ENCODE measurements at regions not wholly inside any gene's neighbourhood (a gene's known extent, or its start where the extent isn't known, plus 50 kb on each side); places are given as distances from the start of the nearest gene placed in this dataset.

GRCh38 chr5:66276986-66277385 is 132.9 kb downstream of the SREK1 start:
- Histone ChIP-seq H4K5ac (ENCODE audit: insufficient read length, low read depth, low read length) (no peak overlapping the region), H3K27me3 (ENCODE audit: insufficient read depth, low read length) (no peaks in the 10 kb centered on the region), H3K79me2 (ENCODE audit: insufficient read depth, low read length) (no peaks in the 10 kb centered on the region), H2BK15ac (ENCODE audit: low read depth, low read length) (no peak overlapping the region), H3K4me2 (ENCODE audit: insufficient read depth, insufficient read length, low read length) (no peak overlapping the region), H3K14ac (ENCODE audit: insufficient read depth, low read length) (no peak overlapping the region), H3K23ac (ENCODE audit: insufficient read length, low read depth, low read length) (no peak overlapping the region), H3K56ac (ENCODE audit: insufficient read length, low read depth, low read length) (no peak overlapping the region), H3K4ac (ENCODE audit: low read depth, low read length) (no peak overlapping the region), H4K8ac (replicated peaks; ENCODE audit: insufficient read length, low read depth, low read length) (no peak overlapping the region), H3T11ph (ENCODE audit: low read length) (no peak overlapping the region), H3K9me3 (ENCODE audit: control insufficient read depth, low read depth, low read length) (no peaks in the 10 kb centered on the region), H2BK12ac (ENCODE audit: insufficient read length, low read depth, low read length) (no peak overlapping the region), H2AFZ (ENCODE audit: low read length) (no peak overlapping the region), H4K91ac (ENCODE audit: insufficient read length, low read depth, low read length) (no peak overlapping the region), H3K79me1 (ENCODE audit: insufficient read depth, low read depth, low read length, poor library complexity, severe bottlenecking) (no peaks in the 10 kb centered on the region), H3K4me1 (ENCODE audit: insufficient read depth, low read length) (no peaks in the 10 kb centered on the region), H2BK120ac (ENCODE audit: low read depth, low read length, poor library complexity, severe bottlenecking) (no peak overlapping the region), H4K20me1 (ENCODE audit: control insufficient read depth, insufficient read depth, insufficient read length) (no peaks in the 10 kb centered on the region), H3K9ac (ENCODE audit: extremely low read depth, insufficient read length, low read length) (no peak overlapping the region), H3K18ac (ENCODE audit: insufficient read length, low read depth, low read length) (no peak overlapping the region), H2BK20ac (ENCODE audit: low read depth, low read length, poor library complexity, severe bottlenecking) (no peak overlapping the region), H3K27ac (ENCODE audit: insufficient read length, low read depth, low read length) (no peak overlapping the region), H3K23me2 (ENCODE audit: insufficient read length, low read depth, low read length, poor library complexity, severe bottlenecking) (no peaks in the 10 kb centered on the region), H2BK5ac (ENCODE audit: insufficient read length, low read length) (no peak overlapping the region), H2AK5ac (ENCODE audit: insufficient read length, low read length) (no peak overlapping the region)
- H3K27ac Mint-ChIP-seq, result no peak overlapping the region
- H3K4me1 Mint-ChIP-seq, result no peaks in the 10 kb centered on the region; a peak in 1 of 4 replicates
- H3K4me3 Mint-ChIP-seq, result no peak overlapping the region
- no peak for TF ChIP-seq CTCF (conservative IDR thresholded peaks at IDR 0.05)
- H3K9me3 Mint-ChIP-seq, result no peaks in the 10 kb centered on the region
- no peak for DNase-seq
- no CpG with 5 or more reads among the region's 7 CpGs for WGBS (ENCODE audit: extremely low coverage, insufficient read length, low lambda C conversion rate)
- H3K27me3 Mint-ChIP-seq (ENCODE audit: low read depth), result peaks cover 2% of the 10 kb centered on the region; the same call in 1 of the 2 replicates
- no peaks in the 10 kb centered on the region for H3K36me3 Mint-ChIP-seq (ENCODE audit: insufficient read depth in 1 of 3, low read depth in 3 of 3)

Measured in H9 (cell line).